ENCODE measurements at regions not wholly inside any gene's neighbourhood (a gene's known extent, or its start where the extent isn't known, plus 50 kb on each side); places are given as distances from the start of the nearest gene placed in this dataset.
"Not testable (repeated sequence)": the region's sequence is repeated elsewhere in the genome, so short reads cannot be mapped to it uniquely, and the experiment has no call there.

DNA sequence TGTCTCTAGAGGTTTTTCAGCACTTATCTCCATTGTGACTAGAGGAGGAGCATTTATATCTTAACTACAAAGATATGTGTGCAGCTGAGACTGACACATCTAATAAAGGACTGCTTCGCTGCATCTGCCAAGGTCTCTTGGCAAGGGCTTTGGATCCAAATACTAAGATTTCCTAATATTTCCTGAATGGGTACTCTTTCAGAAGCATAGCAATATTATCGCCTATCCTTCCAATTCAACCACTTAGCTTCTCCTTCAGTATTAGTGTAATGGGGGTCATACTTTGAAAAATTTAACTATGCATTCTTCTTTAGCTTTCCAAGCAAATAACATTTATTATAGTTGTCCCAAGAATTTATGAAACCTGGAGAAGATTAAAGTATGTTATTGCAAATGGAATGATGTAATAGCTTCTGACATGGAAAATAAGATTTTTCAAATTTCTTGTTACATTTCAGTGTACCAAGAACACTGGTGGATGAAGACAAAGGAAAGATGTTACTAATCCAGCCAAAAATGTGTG is 243.0 kb upstream of the PDE3A start:
- DNase-seq (ENCODE audit: low read depth in 2 of 2), result no peak

DNA sequence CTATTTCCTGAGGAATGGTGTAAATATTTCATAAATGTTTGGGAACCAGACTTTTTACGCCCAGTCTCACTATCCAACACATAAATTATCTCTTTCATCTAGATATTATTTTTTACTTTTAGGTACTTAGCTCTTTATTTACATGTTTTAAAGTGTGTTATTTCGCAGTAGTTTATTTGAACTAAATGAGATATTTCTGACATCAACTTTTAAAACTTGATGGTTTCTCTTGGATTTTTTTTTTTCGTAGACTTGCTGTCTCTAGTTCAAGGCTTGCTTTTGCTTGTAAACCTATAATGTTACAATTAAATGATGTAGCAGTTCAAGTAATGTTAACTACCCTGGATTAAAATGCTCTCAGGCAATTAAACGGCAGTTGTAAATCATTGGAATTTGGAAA is 241.7 kb upstream of the PDE3A start:
- DNase-seq (ENCODE audit: low read depth in 2 of 2), result no peak

DNA sequence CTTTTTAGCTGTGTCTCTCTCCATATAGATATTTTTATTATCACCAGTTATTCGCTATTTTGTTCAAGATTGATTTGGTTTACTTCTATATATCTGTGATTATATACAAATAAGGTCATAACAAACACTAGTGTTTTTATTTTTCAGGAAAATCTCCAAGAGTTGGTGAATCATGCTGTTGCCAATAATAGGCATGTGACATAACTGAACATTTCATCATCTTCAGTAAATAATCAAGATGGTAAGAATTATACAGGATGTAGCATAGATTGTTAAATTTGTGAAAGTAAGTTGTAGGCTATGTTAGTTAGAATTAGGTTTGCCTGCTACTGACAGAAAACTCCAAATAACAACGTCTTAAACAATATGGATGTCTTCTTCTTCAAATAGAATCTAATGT is 240.9 kb upstream of the PDE3A start:
- DNase-seq (ENCODE audit: low read depth in 2 of 2), result no peak

DNA sequence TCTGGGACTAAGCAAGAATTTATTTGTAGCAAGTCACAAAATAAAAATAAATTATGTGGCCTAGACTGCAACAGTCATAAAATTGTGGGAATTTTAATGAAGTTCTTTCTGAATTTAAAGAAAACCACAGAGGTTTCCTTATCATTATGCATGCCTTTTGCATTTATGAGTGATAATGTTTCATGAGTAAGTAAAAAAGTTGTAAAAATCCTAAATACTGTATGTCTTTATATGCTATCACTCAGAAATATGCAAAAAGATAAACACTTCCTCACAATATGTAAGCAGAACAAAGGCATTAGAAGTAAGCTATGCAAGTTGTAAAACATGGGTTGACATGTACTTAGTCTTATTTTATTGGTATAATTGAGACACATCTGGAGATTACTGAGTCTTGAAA is 239.4 kb upstream of the PDE3A start:
- no peak for DNase-seq (ENCODE audit: low read depth in 2 of 2)

DNA sequence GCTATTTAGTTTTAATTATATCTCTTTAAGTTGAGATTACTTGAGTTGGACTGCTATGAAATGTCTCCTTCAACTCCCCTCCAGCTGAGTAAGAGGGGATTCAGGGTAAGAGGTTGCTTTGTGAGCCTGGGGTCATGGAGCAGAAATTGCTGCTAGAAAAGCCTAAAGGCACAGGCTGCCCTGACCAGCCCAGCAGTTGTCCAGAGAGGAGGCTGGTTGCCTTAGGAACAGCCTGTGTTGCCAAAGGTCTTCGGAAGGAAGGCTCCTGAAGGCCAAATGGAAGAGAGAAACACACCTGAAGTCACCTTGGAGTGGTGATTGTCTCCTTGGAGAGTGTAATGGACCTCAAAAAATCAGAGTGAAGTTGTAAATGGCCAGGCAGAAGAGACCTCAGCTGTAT is 235.5 kb upstream of the PDE3A start:
- DNase-seq (ENCODE audit: low read depth in 2 of 2), result no peak

DNA sequence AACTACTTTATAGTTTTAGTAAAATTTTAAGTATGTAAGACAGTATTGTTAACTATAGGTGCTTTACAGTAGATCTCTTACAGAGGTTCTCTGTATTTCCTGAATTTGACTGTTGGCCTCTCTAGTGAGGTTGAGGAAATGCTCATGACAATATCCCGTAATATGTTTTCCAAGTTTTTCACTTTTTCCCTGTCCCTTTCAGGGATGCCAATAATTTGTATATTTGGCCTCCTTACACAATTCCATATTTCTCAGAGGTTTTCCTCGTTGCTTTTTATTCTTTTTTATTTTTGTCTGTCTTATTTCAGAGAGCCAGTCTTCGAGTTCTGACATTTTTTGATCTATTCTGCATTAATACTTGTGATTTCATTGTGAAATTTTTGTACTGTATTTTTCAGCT is 233.7 kb upstream of the PDE3A start:
- DNase-seq (ENCODE audit: low read depth in 2 of 2), result no peak

DNA sequence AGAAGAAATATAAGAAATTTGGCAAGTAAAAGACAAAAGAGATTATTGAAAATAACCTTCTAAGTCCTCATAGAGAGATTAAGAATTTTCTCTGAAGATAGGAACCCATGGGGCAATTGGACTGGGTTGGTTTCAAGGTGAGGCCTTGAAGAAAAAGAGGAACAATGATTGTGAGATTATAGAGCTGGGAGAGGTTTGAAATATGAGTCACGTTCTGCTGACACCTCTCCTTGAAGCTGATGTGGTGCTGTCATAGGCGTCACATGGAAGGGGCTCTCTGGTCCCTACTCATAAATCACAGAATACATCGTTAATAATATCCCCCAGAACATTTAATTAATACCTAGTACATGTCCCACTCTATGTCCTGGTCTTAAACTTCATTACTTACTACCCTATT is 227.6 kb upstream of the PDE3A start:
- DNase-seq (ENCODE audit: low read depth in 2 of 2), result no peak

DNA sequence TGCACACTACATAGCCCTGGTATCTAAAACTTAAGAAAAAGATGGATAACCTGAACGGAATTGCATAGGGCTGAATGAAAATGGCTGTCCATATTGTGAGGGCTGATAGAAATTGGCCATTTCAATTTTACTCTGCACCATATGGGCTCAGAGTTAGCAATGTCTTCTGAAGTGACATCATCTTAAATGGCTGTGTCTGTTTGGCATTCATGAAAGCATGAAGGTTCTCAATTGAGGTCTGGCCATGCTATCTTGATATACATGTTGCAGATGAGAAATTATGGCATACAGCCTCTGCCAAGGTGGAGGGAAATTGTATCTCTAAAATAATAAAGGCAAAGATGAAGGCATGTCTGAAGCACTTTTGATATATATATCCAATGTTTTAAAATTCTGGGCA is 226.0 kb upstream of the PDE3A start:
- DNase-seq (ENCODE audit: low read depth in 2 of 2), result no peak

DNA sequence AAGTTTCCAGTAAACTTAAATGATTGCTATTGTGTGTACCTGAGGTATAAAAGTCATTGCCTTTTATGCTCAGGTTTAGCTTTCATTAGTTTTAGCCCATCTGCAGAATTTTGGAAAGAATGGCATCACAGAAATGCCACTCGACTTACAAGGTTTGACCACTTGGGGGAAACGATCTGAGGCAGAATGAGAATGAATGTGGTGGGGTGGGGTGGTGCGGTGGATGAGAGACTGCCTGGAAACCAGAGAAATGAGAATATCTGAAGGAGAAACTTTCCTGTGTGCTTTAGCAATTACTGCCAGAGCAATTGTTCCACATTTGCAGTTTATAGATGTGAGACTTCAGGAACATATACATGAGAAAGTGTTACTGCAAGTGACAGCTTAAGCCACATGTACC is 225.4 kb upstream of the PDE3A start:
- DNase-seq (ENCODE audit: low read depth in 2 of 2), result no peak

DNA sequence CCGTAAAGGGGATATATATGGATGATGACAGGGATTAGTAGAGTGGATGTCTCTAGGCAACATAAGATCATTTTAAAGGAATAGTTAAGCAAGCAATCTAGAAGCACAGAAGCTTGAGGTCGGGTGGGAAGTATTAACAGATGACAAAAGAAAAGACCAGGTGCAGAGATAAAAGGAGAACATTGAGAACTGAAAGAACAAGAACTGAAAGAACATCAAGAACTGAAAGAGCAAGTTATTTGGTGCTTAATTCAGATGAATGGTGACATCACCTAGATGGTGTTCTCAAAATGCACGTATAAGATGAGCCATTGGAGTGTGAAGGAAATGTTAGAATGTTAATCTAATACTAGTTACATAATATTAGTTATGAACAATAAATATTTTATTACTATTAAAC is 224.0 kb upstream of the PDE3A start:
- no peak for DNase-seq (ENCODE audit: low read depth in 2 of 2)

DNA sequence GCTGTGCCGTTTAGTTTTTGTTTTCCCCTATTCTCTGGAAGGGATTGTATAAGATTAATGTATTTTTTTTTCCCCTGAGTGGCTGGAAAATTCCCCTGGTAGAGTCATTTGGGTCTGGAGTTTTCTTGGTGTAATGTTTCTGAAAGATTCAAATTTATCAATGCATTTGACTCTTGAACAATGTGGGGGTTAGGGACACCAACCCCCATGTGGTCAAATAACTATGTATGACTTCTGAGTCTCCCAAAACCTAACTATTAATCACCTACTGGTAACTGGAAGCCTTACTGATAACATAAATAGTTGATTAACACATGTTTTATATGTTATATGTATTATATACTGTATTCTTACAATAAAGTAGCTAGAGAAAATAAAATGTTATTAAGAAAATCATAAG is 220.1 kb upstream of the PDE3A start:
- no peak for DNase-seq (ENCODE audit: low read depth in 2 of 2)

DNA sequence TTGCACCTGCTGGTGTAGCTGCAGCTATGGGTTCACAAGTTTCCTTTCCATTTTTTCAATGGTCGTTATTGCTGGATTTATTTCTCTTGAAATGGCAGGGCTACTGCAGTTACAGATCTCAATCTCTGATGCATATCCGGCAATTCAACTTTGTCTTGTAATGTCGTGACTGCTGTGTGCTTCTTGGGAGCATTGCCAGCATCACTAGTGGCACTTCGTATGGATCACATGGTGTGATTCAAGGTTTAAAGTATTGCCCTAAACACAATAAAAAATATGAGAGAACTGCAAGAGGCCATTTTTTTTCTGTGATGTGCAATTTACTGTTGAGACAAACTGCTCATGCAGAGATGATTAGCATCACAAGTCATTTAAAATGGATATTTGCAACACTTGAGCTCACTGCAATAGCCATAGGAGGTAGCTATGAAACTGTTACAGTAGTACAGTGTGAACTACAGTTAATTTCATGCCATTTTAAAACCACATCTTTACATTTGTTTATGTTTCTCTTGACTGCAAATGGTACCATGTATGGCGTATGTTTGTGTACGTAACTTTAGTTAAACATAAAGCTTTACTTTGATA is 217.4 kb upstream of the PDE3A start:
- DNase-seq (ENCODE audit: low read depth in 2 of 2), result no peak

DNA sequence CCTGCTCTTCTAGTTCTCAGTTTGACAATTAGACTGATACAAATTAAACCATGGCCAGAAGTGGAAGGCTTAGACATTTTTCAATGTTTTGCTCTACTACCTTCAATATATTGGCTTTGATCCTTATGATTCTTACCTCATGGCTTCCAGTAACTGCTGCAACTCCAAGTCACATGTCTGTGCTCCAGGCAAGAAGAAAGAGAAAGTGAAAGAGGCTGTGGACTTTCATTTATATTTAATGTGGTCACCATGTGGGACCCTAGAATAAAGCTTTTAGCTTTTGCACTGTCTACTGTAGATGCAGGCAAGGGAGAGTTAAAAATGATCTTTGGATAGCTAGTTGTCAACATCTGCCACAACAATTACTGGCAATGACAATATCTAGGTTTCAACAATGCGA is 214.3 kb upstream of the PDE3A start:
- DNase-seq (ENCODE audit: low read depth in 2 of 2), result no peak

DNA sequence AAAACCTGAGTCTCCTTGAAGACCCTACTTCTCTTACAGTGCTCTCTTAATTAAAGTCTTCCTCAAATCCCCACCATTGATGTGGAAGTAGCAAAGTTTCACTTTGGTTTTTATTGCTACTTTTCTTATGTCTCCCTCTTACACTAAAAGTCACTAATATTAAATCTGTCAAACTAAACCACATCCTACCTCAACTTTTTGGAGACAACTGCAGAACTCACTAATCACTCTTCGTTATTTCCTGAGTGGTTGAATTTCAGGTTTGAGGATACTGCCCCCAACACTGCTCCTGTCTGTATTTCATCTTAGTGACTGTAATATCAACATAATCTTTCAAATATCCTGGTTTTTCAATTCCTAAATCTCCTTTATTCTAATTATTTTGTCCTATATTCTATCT is 213.0 kb upstream of the PDE3A start:
- DNase-seq (ENCODE audit: low read depth in 2 of 2), result no peak

DNA sequence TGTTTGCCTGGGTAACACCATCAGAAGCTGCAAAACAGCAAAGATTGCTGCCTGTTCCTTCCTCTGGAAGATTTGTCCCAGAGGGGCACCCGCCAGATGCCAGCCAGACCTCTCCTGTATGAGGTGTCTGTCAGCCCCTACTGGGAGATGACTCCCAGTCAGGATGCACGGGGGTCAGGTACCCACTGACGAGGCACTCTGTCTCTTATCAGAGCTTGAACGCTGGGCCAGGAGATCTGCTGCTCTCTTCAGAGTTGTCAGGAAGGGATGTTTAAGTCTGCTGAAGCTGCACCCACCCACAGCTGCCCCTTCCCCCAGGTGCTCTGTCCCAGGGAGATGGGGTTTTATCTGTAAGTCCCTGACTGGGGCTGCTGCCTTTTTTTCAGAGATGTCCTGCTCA is 207.4 kb upstream of the PDE3A start:
- DNase-seq (ENCODE audit: low read depth in 2 of 2), result not testable (repeated sequence)

DNA sequence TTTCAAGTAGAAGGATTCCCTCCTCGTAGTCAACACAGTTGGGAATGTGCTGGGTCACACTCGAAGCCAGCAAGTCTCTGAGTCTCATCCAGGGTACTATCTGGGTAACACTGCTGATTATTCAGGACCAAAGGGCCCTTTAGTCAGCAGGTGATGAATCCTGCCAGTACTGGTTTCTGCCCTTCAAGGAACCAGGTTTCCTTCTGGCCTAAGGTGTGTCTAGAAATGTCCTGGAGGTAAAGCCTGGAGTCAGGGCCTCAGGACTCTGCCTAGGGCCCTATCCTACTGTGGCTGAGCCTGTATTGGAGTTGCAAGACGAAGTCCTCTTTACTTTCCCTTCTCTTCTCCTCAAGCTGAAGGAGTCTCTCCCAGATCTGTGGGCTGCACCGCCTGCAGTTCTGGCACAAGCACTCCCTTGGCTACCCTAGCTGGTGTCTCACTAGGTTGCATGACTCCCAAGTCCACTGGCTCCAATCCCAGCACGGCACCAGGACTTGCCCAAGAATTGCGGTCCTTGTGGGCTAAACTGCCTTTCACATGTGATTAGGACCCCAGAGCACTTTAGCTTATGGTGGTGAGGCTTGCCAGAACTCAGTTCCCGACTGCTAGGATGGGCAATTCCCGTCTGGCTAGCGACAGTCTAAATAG is 193.7 kb upstream of the PDE3A start:
- DNase-seq (ENCODE audit: low read depth in 2 of 2), result no peak

DNA sequence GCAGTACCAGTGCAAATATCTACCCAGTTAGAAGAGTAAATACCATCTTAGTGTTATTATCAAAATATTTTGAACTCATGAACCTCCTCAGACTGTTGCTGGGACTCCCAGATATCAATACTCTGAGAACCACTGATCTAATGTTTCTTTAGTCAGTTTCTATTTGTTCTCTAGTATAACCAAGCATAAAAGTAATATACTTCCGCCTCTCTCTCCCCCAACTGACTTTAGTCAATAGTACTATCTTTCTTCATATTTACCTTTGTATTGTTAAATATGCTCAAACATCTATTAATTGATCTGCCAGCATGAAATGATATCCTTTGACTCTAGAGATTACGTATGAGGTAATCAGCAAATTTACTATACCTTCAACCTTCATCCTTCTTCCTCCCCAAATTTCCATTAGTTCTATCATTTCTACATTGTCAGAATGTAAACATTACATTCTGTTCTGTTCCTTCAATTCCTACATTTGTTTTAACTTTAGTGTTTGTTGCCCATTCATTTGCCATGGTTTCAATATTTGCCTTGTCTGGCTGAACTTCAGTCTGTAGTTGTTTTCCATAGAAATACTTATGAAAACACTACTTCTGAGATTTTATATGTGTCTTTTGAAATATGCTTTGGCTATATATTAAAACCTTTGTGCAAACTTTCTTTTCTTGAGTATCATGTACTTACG is 192.5 kb upstream of the PDE3A start:
- DNase-seq (ENCODE audit: low read depth in 2 of 2), result no peak

DNA sequence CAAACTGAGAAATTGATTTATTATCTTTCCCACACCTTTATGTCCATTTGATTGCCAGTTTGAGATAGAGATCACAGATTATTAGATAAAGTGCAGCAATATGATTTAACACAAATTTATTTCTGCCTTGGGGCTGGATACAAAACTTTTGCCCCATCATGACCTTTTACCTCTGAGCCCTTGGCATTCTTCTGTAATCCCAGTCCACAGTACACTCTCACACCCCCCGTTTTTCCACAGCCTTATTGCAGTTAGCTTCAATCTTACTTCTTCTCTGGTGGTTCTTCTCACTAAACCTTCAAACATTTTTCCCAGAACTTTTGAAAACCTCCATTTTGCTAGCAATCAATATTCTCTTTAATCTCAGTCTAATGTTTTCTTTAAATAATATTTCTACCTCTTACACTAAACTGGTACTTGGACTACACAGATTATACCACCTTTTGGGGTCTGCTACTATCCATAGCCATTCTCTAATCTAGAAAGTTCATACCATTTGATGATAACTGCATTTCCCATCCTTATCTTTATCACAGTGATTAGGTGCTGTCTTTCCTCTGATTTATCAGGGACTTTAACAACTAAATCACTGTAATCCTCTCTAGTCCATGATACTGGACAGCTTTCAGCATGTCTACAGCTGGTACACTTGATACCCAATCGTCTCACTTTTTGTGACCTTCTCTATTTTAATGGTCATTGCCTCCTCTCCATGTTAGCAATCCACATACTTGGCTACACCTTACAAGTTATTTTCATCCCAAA is 186.7 kb upstream of the PDE3A start:
- DNase-seq (ENCODE audit: low read depth in 2 of 2), result no peak

DNA sequence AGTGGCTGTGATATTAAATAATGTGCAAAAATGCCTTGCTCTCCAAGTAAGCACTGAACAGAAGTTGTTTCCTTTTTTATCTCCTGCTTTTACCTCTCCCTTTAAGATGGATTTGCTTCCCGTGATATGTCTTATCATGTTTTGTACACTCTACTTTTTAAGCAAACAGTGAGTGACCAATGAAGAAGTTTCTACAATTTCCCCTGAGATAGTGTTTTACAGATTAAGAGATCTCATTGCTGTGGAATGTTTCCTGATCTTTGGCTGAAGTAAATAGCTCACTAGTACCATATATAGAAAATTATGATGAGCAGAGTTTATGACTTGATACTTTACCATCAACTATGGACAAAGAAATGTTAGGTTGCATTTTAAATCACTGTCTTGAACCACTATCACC is 184.8 kb upstream of the PDE3A start:
- no peak for DNase-seq (ENCODE audit: low read depth in 2 of 2)

DNA sequence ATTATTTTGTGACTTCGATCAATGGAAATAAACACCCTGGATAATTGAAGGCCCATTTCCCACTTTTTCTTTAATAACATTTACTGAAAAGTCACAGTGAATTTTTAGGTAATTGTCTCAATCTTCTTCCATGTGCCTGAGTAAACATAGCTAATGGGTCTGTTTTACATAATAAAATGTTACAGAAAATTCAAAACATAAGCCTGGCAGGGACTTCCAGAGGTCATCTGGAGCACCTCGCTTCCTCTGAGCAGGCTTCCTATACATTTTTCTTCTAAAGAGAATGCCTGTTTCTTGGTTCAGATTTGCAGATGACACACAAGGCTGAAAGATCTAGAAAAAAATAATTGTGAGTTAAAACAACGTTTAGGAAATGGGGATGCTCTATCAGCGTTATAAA is 183.8 kb upstream of the PDE3A start:
- no peak for DNase-seq (ENCODE audit: low read depth in 2 of 2)

DNA sequence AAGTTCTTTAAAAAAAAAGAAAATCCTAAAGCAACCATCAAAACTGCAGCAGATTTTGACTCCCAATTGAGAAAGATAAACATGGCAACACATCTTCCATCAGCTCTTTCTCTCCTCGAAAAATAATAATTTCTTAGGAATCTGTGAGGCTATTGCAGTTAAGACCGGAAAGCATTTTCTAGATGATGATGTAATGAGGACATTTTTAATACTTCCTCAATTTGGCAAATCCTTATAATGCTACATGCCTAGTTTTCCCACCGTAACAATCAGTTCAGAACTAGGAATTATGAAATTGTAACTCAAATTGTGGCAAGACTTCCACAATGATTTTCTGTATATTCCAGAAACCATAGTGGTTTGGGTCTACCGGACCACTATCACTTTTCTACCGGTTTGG is 180.9 kb upstream of the PDE3A start:
- no peak for DNase-seq (ENCODE audit: low read depth in 2 of 2)

DNA sequence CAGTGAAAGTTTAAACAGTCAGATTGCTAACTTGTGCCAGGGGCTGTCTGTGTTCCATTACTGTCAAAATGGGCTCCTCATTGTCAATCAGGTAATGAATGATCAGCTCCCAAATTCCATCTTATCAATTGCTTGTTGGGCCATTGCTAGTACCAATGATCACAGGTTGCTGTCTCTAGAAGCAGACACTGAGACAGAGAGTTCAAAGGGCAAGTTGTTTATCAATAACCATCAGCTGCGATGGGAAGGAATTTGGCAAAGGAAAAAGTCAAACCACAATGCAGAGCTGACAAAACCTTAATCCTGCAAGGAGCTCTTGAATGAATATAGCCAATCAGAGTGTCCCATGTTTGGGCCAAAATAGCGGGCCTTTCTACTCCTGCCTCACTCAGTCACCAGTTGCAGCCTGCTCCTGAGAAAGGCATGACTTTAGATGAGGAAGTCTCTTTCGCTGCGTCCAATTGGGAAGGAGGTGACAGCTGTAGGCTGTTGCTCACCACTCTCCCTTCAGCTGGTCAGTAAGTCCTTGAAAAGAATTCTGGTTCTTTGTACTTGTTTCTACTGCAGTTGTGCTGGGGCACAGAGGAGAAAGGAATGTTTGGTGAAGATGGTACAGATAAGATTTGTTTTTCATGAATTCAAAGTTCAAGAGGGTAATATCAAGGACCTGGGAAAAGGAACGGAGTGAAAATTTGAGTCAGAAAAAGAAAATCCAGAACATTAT is 179.2 kb upstream of the PDE3A start:
- DNase-seq (ENCODE audit: low read depth in 2 of 2), result no peak
